GM23338 (cell line): ENCODE measurements at regions not wholly inside any gene's neighbourhood (a gene's known extent, or its start where the extent isn't known, plus 50 kb on each side); places are given as distances from the start of the nearest gene placed in this dataset.

Experiments
- ATAC-seq: fragments of 200-7000 bp; cut with Tn5 transposase; 3 replicates; pipeline ENCODE4 v1.9.1; 2020
- DNase-seq: peaks from one replicate; pipeline ENCODE4 v3.0.0-alpha.2; 2015; ENCODE audit warnings: low spot score
- H2AFZ ChIP-seq: fragments of 200-600 bp; sonication (generic); 2 replicates; pipeline ENCODE4 v1.8.0; 2016; ENCODE audit warnings: antibody characterized with exemption, mild to moderate bottlenecking, moderate library complexity
- H3F3A ChIP-seq: fragments of 200-600 bp; sonication (generic); replicated peaks from 2 replicates; pipeline ENCODE4 v1.8.0; 2017; ENCODE audit warnings: antibody characterized with exemption, mixed run types, low read depth
- H3K27ac ChIP-seq: fragments of 200-600 bp; sonication (generic); 2 replicates; pipeline ENCODE4 v1.6.1; 2016; ENCODE audit warnings: low read depth
- H3K27me3 ChIP-seq: fragments of 200-600 bp; sonication (generic); 2 replicates; pipeline ENCODE4 v1.8.0; 2016; ENCODE audit warnings: mild to moderate bottlenecking, mixed run types, moderate library complexity; ENCODE audit not compliant: insufficient read depth
- H3K36me3 ChIP-seq: fragments of 200-600 bp; sonication (generic); 2 replicates; pipeline ENCODE4 v1.8.0; 2016; ENCODE audit warnings: mild to moderate bottlenecking; ENCODE audit not compliant: insufficient read depth
- H3K4me1 ChIP-seq: fragments of 200-600 bp; sonication (generic); 2 replicates; pipeline ENCODE4 v1.8.0; 2016; ENCODE audit warnings: mild to moderate bottlenecking, moderate library complexity; ENCODE audit not compliant: insufficient read depth
- H3K4me2 ChIP-seq: fragments of 200-600 bp; sonication (generic); 2 replicates; pipeline ENCODE4 v1.7.1; 2017; ENCODE audit warnings: mixed run types
- H3K4me3 ChIP-seq: fragments of 200-600 bp; sonication (generic); 2 replicates; pipeline ENCODE4 v1.6.1; 2016; ENCODE audit warnings: mixed run types
- H3K79me2 ChIP-seq: fragments of 200-600 bp; sonication (generic); replicated peaks from 2 replicates; pipeline ENCODE4 v1.8.0; 2017; ENCODE audit warnings: mild to moderate bottlenecking; ENCODE audit not compliant: insufficient read depth
- H3K9me2 ChIP-seq: fragments of 200-600 bp; sonication (generic); 2 replicates; pipeline ENCODE4 v1.8.0; 2017; ENCODE audit not compliant: insufficient read depth
- H4K20me1 ChIP-seq: fragments of 200-600 bp; sonication (generic); replicated peaks from 2 replicates; pipeline ENCODE4 v1.8.0; 2017; ENCODE audit warnings: mild to moderate bottlenecking; ENCODE audit not compliant: insufficient read depth
- H3K27ac Mint-ChIP-seq: 2 replicates; pipeline ENCODE4 v1.8.0; 2020; ENCODE audit warnings: inconsistent platforms, mild to moderate bottlenecking, moderate library complexity, mixed read lengths
- H3K27me3 Mint-ChIP-seq: 3 replicates; pipeline ENCODE4 v1.8.0; 2022; ENCODE audit warnings: low read depth, mild to moderate bottlenecking, moderate library complexity, mixed read lengths, inconsistent platforms; ENCODE audit not compliant: insufficient read depth, poor library complexity
- H3K36me3 Mint-ChIP-seq: 3 replicates; pipeline ENCODE4 v1.8.0; 2021; ENCODE audit warnings: low read depth, mild to moderate bottlenecking, inconsistent platforms, moderate library complexity, mixed read lengths
- H3K4me1 Mint-ChIP-seq: 3 replicates; pipeline ENCODE4 v1.8.0; 2020; ENCODE audit warnings: mild to moderate bottlenecking, inconsistent platforms, mixed read lengths
- H3K4me3 Mint-ChIP-seq: 3 replicates; pipeline ENCODE4 v1.8.0; 2021; ENCODE audit warnings: moderate library complexity, mild to moderate bottlenecking, inconsistent platforms, mixed read lengths
- H3K9me3 Mint-ChIP-seq: 3 replicates; pipeline ENCODE4 v1.8.0; 2020; ENCODE audit warnings: moderate library complexity, mild to moderate bottlenecking, inconsistent platforms, mixed read lengths
- CREB1 ChIP-seq: fragments of 250-450 bp; sonication (Bioruptor Pico); IDR thresholded peaks from 2 replicates; pipeline ENCODE4 v1.5.0; 2020; ENCODE audit warnings: low read depth, mild to moderate bottlenecking, moderate library complexity
- CTCF ChIP-seq, 2 experiments: fragments of 200-600 bp in 1 of 2; sonication (generic) in 1 of 2; conservative IDR thresholded peaks; 2 replicates each; pipeline versions ENCODE4 v1.5.1 to v1.6.1; 2016 to 2017; ENCODE audit warnings: antibody characterized with exemption in 2 of 2, low read depth in 2 of 2, mild to moderate bottlenecking in 2 of 2, moderate library complexity in 1 of 2
- ETS1 ChIP-seq: IDR thresholded peaks from 2 replicates; pipeline ENCODE4 v1.6.1; 2016; ENCODE audit warnings: antibody characterized with exemption
- EZH2 ChIP-seq: fragments of 200-600 bp; sonication (generic); IDR thresholded peaks from one replicate; pipeline ENCODE4 v1.8.0; 2017; ENCODE audit warnings: antibody characterized with exemption, mild to moderate bottlenecking, low read depth; ENCODE audit not compliant: unreplicated experiment
- EZH2phosphoT487 ChIP-seq: fragments of 200-600 bp; sonication (generic); IDR thresholded peaks from one replicate; pipeline ENCODE4 v1.8.1; 2018; ENCODE audit warnings: antibody characterized with exemption; ENCODE audit not compliant: unreplicated experiment
- JUNB ChIP-seq: IDR thresholded peaks from one replicate; pipeline ENCODE4 v1.6.1; 2016; ENCODE audit warnings: antibody characterized with exemption; ENCODE audit not compliant: unreplicated experiment
- NANOG ChIP-seq: IDR thresholded peaks from 2 replicates; pipeline ENCODE4 v1.6.1; 2016; ENCODE audit warnings: antibody characterized with exemption, borderline replicate concordance
- POLR2AphosphoS5 ChIP-seq: IDR thresholded peaks from 2 replicates; pipeline ENCODE4 v1.6.1; 2016; ENCODE audit warnings: antibody characterized with exemption, low read depth
- REST ChIP-seq: IDR thresholded peaks from one replicate; pipeline ENCODE4 v1.6.1; 2018; ENCODE audit warnings: antibody characterized with exemption; ENCODE audit not compliant: unreplicated experiment
- STAT1 ChIP-seq: IDR thresholded peaks from one replicate; pipeline ENCODE4 v1.6.1; 2016; ENCODE audit warnings: antibody characterized with exemption; ENCODE audit not compliant: unreplicated experiment
- ZNF114 ChIP-seq: fragments of 250-450 bp; sonication (Bioruptor Pico); IDR thresholded peaks from 2 replicates; pipeline ENCODE4 v1.5.0; 2020; ENCODE audit warnings: mild to moderate bottlenecking, moderate library complexity
- ZNF331 ChIP-seq: fragments of 250-450 bp; sonication (Bioruptor Pico); IDR thresholded peaks from 2 replicates; pipeline ENCODE4 v1.5.0; 2020; ENCODE audit warnings: low read depth, mild to moderate bottlenecking, moderate library complexity
- ZNF462 ChIP-seq: fragments of 250-450 bp; sonication (Bioruptor Pico); IDR thresholded peaks from 2 replicates; pipeline ENCODE4 v1.5.0; 2020; ENCODE audit warnings: mild to moderate bottlenecking, moderate library complexity

- Histone ChIP-seq H3K4me1 (no peaks in the 10 kb centered on the region), H3K4me3 (no peak overlapping the region), H3K4me2 (no peak overlapping the region), H2AFZ (no peak overlapping the region), H3K36me3 (no peaks in the 10 kb centered on the region; the same call in 1 of the 2 replicates), H3K27me3 (no peaks in the 10 kb centered on the region), H3K27ac (no peak overlapping the region), H4K20me1 (no peaks in the 10 kb centered on the region), H3F3A (no peaks in the 10 kb centered on the region), H3K79me2 (no peaks in the 10 kb centered on the region), H3K9me2 (0 out of 2 replicates have a peak, but pooled peaks cover 5% of the 10 kb centered on the region)
- no peak overlapping the region for H3K27ac Mint-ChIP-seq
- H3K9me3 Mint-ChIP-seq: peaks cover 25% of the 10 kb centered on the region
- no peak overlapping the region for H3K4me3 Mint-ChIP-seq
- peaks cover 4% of the 10 kb centered on the region for H3K27me3 Mint-ChIP-seq
- no peak for DNase-seq
- H3K36me3 Mint-ChIP-seq: peaks cover 6% of the 10 kb centered on the region; the same call in 1 of the 3 replicates
- TF ChIP-seq ETS1 (no peak), ZNF331 (CRISPR knock-in tag) (no peak), ZNF462 (CRISPR knock-in tag) (no peak), CTCF (conservative IDR thresholded peaks at IDR 0.05; ENCODE audit: low read depth in 2 of 2) (no peak), REST (no peak), STAT1 (no peak), CREB1 (CRISPR knock-in tag) (no peak), JUNB (no peak), ZNF114 (no peak), POLR2AphosphoS5 (no peak), EZH2 (no peak), NANOG (no peak), EZH2phosphoT487 (no peak)
- ATAC-seq: no peak
- H3K4me1 Mint-ChIP-seq: no peaks in the 10 kb centered on the region
Measured at GRCh38 chr6:5942591-5942990, 64.1 kb downstream of the NRN1 start.
